ENCODE measurements at regions not wholly inside any gene's neighbourhood (a gene's known extent, or its start where the extent isn't known, plus 50 kb on each side); places are given as distances from the start of the nearest gene placed in this dataset.

DNA sequence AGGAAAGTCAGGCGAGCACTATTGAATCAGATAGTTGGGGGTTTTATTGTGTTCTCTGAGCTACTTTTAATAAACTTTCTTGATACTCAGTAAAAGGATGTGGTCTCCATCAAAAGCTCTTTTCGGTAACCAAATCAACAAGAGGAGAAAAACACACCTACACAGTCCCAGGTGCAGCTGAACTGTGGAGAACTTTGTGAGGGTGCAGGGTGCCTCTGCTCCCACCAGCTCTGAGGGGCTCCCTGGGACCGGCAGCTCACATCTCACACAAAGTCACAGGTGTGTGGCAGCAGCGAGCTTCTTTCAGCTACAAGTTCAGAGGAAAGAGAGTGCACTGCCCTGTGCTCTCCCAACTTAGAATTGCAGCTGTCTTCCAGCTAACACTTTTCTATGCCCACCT lies 650.4 kb downstream of the RNF144A start:
- DNase-seq (ENCODE audit: low read depth): no peak
- H3K4me3 ChIP-seq (replicated peaks; ENCODE audit: low read depth, low read length): no peak overlapping the region
- no peak for TF ChIP-seq CTCF (IDR thresholded peaks at IDR 0.05; ENCODE audit: low read length, missing control alignments)

- TF ChIP-seq CTCF (IDR thresholded peaks at IDR 0.05; ENCODE audit: low read length, missing control alignments): no peak
- no peak overlapping the region for H3K4me3 ChIP-seq (replicated peaks; ENCODE audit: low read depth, low read length)
- no peak for DNase-seq (ENCODE audit: low read depth)
Observed at GRCh38 chr2:7570247-7570646, 653.0 kb downstream of the RNF144A start.

DNA sequence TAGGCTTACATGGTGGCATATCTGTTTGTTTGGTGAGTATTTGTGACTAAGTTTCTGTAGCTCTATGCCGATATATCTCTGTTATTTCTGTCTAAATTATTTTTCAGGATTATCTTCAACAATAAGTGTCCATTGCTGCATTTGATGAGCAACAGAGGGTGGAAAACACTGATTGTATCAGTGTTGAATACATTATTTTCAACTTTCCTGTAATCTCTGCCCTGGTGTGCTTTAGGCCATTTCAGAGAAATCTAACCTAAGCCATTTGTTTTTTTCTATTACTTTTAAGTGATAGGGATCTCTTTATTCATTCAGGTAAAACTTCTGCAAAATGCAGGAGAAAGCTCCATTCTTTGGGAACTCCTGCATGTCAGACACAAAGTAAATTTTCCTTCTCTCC lies 654.5 kb downstream of the RNF144A start:
- no peak overlapping the region for H3K4me3 ChIP-seq (replicated peaks; ENCODE audit: low read depth, low read length)
- no peak for DNase-seq (ENCODE audit: low read depth)
- no peak for TF ChIP-seq CTCF (IDR thresholded peaks at IDR 0.05; ENCODE audit: low read length, missing control alignments)

DNA sequence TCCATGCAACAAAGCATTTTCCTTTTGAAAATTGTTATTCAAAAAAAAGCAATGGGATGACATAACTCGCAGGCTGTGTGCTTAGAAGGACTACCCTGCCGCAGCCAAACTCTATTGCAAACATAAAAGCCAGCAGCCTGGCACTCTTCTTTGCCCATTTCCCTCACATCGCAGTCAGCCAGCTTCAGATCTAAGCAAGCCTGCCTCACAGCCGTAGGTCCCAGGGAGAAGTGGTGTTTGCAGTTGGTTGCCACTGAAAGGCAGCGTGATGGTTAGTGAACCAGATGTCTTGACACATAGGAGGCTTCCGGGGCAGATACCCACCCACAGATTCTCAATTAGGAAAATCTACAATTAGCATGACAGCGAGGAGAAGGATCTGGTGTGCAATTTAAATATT lies 655.2 kb downstream of the RNF144A start:
- no peak for TF ChIP-seq CTCF (IDR thresholded peaks at IDR 0.05; ENCODE audit: low read length, missing control alignments)
- no peak for DNase-seq (ENCODE audit: low read depth)
- H3K4me3 ChIP-seq (replicated peaks; ENCODE audit: low read depth, low read length): no peak overlapping the region

- DNase-seq (ENCODE audit: low read depth): no peak
- TF ChIP-seq CTCF (IDR thresholded peaks at IDR 0.05; ENCODE audit: low read length, missing control alignments): no peak
- no peak overlapping the region for H3K4me3 ChIP-seq (replicated peaks; ENCODE audit: low read depth, low read length)
Observed at GRCh38 chr2:7573166-7573825, 656.1 kb downstream of the RNF144A start.

DNA sequence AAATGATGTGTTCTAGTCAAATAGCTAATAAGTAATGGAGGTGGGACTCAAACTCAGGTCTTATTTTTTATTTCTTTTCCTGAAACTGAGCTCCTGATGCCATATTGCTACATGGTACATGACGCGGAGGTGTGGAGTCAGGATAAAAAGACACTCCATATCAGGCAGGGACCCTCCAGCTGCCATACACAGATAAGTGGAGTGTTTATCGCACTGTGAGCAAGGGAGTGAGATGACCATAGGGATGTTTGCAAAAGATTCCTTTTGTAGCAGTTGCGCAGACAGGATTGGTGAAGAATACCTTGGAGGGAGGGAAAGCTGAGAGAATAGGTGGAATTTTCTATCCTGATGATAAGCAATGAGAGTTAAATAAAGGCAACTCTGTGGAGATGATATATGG lies 657.2 kb downstream of the RNF144A start:
- no peak for DNase-seq (ENCODE audit: low read depth)
- no peak for TF ChIP-seq CTCF (IDR thresholded peaks at IDR 0.05; ENCODE audit: low read length, missing control alignments)
- no peak overlapping the region for H3K4me3 ChIP-seq (replicated peaks; ENCODE audit: low read depth, low read length)

- no peak for DNase-seq (ENCODE audit: low read depth)
- no peak overlapping the region for H3K4me3 ChIP-seq (replicated peaks; ENCODE audit: low read depth, low read length)
- no peak for TF ChIP-seq CTCF (IDR thresholded peaks at IDR 0.05; ENCODE audit: low read length, missing control alignments)
Observed at GRCh38 chr2:7577769-7578168, 660.6 kb downstream of the RNF144A start.

All from fibroblast of pulmonary artery (primary cell).